Activated CD8-positive, alpha-beta T cell treated with anti-CD3 and anti-CD28 coated beads for 36 hours (primary cell): ENCODE measurements at regions not wholly inside any gene's neighbourhood (a gene's known extent, or its start where the extent isn't known, plus 50 kb on each side); places are given as distances from the start of the nearest gene placed in this dataset.
A peak's percentile ranks its signal among the peaks of the same experiment; 100 is the strongest.

Source experiments
- ATAC-seq: fragments of 200-7000 bp; cut with Tn5 transposase; one replicate; pipeline ENCODE4 v1.10.0; 2021; ENCODE audit warnings: mild to moderate bottlenecking, moderate library complexity
- CTCF ChIA-PET: fragments of 350-600 bp; sonication (Branson Sonifier 250); formaldehyde crosslinking; loops from one replicate; lab custom pipeline; 2021; ENCODE audit warnings: antibody characterized with exemption; lab: Charles Lee
- POLR2A ChIA-PET: fragments of 350-600 bp; sonication (Branson Sonifier 250); formaldehyde crosslinking; loops from one replicate; lab custom pipeline; 2021; ENCODE audit warnings: antibody characterized with exemption; lab: Charles Lee
- DNase-seq: peaks from one replicate; pipeline ENCODE4 v3.0.0-alpha.2; 2020
- H3K27ac Mint-ChIP-seq: one replicate; pipeline ENCODE4 v1.8.0; 2021; ENCODE audit warnings: mild to moderate bottlenecking, mixed read lengths
- H3K27me3 Mint-ChIP-seq: one replicate; pipeline ENCODE4 v1.8.0; 2021; ENCODE audit warnings: mixed read lengths
- H3K36me3 Mint-ChIP-seq: one replicate; pipeline ENCODE4 v1.8.0; 2021; ENCODE audit warnings: low read depth, mixed read lengths
- H3K4me1 Mint-ChIP-seq: one replicate; pipeline ENCODE4 v1.8.0; 2021; ENCODE audit warnings: low read depth, mixed read lengths
- H3K4me3 Mint-ChIP-seq: one replicate; pipeline ENCODE4 v1.8.0; 2021; ENCODE audit warnings: mild to moderate bottlenecking, moderate library complexity, mixed read lengths
- H3K9me3 Mint-ChIP-seq: one replicate; pipeline ENCODE4 v1.8.0; 2021; ENCODE audit warnings: mixed read lengths
- CTCF ChIP-seq: fragments of 200-600 bp; IDR thresholded peaks from one replicate; pipeline ENCODE4 v1.8.0; 2022; ENCODE audit warnings: antibody characterized with exemption, mild to moderate bottlenecking
- intact Hi-C: fragments of 100-400 bp; cut with micrococcal nuclease; formaldehyde crosslinking; loops from one replicate; pipeline ENCODE4 v1.10.0; 2022

GRCh38 chr4:147057611-147058190 is 112.0 kb upstream of the TTC29 start:
- H3K27me3 Mint-ChIP-seq: peaks cover 10% of the 10 kb centered on the region
- DNase-seq (no peak), ATAC-seq (no peak)
- H3K27ac Mint-ChIP-seq: peak overlapping the region; percentile 83
- ChIA-PET CTCF (no interaction called here), POLR2A (no interaction called here)
- intact Hi-C loops: no loop called here
- no peak for TF ChIP-seq CTCF
- no peaks in the 10 kb centered on the region for H3K9me3 Mint-ChIP-seq
- peak overlapping the region; percentile 71 for H3K4me3 Mint-ChIP-seq
- H3K4me1 Mint-ChIP-seq: peaks cover 10% of the 10 kb centered on the region
- no peaks in the 10 kb centered on the region for H3K36me3 Mint-ChIP-seq

DNA sequence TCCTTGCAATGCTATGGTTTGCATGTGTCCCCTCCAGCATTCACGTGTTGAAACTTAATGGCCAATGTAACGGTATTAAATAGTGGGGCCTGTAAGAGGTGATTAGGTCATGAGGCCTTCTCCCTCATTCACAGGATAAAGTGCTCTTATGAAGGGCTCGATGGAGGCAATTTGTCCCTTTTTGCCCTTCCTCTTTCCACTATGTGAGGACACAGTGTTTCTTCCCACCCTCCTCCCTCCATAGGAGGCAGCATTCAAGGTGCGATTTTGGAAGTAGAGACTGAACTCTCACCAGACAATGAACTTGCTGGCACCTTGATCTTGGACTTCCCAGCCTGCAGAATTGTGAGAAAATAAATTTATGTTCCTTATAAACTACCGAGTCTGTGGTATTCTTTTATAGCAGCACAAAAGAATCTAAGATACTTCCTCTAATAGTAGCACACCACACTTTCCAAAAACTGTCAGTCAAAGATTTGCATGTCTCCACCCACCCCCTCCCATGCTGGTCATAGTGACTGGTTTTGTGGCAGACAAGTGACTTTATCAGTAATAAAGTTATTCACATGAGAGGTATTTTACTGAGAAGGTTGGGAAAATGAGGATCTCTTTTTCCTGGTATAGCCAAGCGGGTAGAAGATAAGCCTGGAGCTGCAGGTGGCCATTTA is 113.5 kb upstream of the TTC29 start:
- Mint-ChIP-seq H3K27me3 (peaks cover 7% of the 10 kb centered on the region), H3K36me3 (no peaks in the 10 kb centered on the region), H3K4me1 (peaks cover 10% of the 10 kb centered on the region), H3K4me3 (no peak overlapping the region), H3K27ac (no peak overlapping the region), H3K9me3 (no peaks in the 10 kb centered on the region)
- ChIA-PET POLR2A (no interaction called here), CTCF (interaction anchor here (1.0 kb wide), 1 partner anchor 38 kb away, joined by 5 read pairs; no protein-coding TSS in a partner anchor)
- ATAC-seq: no peak
- intact Hi-C loops: no loop called here
- no peak for TF ChIP-seq CTCF
- DNase-seq: no peak

DNA sequence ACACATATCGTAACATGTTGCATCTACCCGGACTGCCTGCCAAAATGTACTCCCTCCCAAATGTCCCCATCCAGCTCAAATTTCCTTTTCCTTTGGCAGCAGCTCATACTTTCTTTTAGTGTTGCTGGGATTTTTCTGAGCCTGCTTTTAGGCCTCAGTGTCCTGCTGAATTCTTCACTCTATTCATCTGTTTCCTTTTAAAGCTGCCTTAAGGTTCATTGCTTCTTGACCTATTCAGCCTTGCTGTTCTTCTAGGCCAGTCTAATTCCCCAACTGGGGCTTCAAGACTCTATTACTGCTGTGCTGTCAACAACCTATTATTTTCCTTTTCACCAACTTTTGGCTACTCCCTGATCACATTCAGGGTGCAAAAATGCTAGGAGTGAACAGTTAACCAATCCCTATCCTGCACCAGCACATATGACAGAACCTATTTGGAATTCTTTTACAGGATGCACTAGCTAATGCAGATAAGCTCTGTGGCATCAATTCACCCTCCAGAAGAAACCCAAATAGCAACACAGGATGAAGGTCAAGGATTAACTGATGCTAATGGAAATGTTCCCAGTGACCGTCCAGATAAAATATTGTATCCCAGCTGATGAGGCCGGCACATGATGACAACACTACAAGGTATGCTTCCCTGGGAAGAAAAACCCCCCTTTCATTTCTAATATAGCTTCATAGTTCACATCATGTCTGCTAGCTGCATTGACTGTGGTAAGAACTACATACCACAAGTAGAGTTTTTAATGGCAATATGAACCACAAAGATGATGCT is 114.7 kb upstream of the TTC29 start:
- Mint-ChIP-seq H3K36me3 (no peaks in the 10 kb centered on the region), H3K27ac (no peak overlapping the region), H3K4me3 (no peak overlapping the region), H3K9me3 (no peaks in the 10 kb centered on the region), H3K4me1 (peaks cover 10% of the 10 kb centered on the region), H3K27me3 (peaks cover 4% of the 10 kb centered on the region)
- ATAC-seq (no peak), DNase-seq (no peak)
- POLR2A ChIA-PET: no interaction called here
- no peak for TF ChIP-seq CTCF
- intact Hi-C loops: no loop called here
- CTCF ChIA-PET: interaction anchor here (1.0 kb wide), 1 partner anchor 36 kb away, joined by 5 read pairs; no protein-coding TSS in a partner anchor

DNA sequence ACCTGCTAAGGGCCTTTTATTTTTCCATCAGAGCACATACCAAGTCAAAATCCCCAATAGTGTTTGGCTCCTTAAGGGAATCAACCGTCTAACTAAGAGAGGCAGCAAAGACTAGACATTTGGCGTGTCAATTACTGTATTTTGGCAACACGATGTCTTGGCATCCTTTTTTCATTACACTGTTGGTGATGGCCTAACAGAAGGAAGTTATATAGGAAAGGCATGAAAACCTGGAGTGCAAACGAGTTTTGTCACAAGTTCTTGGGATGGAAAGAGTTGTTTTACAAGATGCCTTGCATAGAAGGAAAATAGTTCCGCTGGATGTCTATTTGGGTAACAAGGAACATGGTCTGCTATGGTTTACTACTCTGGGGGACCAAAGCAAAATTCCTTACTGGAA is 119.2 kb upstream of the TTC29 start:
- Mint-ChIP-seq H3K9me3 (no peaks in the 10 kb centered on the region), H3K27me3 (peaks cover 12% of the 10 kb centered on the region), H3K4me1 (no peaks in the 10 kb centered on the region), H3K36me3 (no peaks in the 10 kb centered on the region), H3K27ac (no peak overlapping the region), H3K4me3 (no peak overlapping the region)
- no peak for DNase-seq
- intact Hi-C loops: no loop called here
- no peak for TF ChIP-seq CTCF
- POLR2A ChIA-PET: no interaction called here
- CTCF ChIA-PET: interaction anchor here (0.9 kb wide), 1 partner anchor 32 kb away, joined by 3 read pairs; no protein-coding TSS in a partner anchor
- no peak for ATAC-seq
